GM21423 (cell line): ENCODE measurements at regions not wholly inside any gene's neighbourhood (a gene's known extent, or its start where the extent isn't known, plus 50 kb on each side); places are given as distances from the start of the nearest gene placed in this dataset.

Experiments
- ATAC-seq: cut with Tn5 transposase; IDR thresholded peaks from one replicate; pipeline ENCODE4 v1.9.1; 2021; ENCODE audit warnings: mild to moderate bottlenecking, moderate library complexity; ENCODE audit not compliant: unreplicated experiment

DNA sequence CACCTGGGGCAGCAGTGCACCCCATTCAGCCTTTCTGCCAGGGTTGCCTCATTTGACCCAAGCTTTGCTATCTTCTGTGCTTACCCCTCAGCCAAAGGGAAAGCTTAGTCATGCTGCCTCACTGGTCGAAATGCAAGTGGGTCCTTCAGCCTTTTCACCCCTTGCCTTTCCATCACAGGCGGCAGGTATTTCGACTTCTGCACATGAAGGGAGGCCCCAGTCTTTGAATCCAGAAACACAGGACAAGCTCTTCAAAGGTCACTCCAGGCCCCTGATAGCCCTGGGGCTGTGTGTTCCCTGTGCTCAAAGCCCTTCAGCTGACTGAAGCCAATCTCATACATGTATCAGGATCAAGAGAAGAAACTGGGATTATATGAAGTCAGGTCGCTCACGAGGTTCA is 129.7 kb downstream of the SNX19 start:
- no peak for ATAC-seq

DNA sequence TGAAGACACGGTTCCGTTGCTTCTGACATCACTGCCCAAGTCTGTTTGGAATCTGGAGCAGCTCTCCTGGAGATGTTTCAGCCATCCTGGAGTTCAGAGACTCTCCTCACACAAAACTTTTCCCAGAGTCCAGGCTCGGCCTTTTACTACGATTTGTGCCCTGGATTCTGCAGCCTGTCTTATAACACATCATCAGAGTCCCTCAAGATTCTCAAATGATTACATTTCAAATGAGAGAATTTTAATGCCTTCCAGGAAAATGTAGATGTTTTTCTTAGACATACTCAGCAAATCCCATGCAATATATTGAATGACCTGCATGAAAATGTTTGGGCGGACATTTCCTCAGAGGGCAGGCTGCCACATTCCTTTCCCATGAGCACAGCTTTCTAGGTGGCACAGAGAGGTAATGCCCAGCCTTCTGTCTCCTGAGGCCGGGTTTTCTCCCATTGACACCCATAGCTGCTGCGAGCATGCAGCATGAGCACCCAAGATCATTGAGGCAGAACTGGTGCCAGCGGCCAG is 129.1 kb downstream of the SNX19 start:
- no peak for ATAC-seq

DNA sequence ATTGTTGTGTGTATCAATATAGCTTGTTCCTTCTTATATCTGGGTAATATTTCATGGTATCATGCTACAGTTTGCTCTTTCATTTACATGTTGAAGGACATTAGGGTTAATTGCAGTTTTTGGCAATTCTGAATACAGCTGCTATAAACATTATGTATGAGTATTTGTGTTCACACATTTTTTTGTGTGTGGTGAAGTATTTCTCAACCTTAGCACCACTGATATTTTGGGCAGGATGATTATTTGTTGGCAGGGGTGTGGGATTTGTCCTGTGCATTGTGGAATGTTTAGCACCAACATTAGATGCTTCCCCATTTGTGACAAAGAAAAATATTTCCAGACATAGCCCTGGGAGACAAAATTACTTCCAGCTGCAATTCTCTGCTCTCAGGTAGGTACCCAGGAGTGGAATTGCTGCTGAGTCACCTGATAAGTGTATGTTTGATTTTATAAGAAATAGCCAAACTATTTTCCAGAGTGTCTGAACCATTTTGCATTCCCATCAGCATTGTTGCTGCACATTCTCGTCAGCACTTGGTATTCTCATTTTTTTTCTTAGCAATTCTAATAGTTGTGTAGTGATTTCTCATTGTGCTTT is 128.2 kb downstream of the SNX19 start:
- no peak for ATAC-seq

DNA sequence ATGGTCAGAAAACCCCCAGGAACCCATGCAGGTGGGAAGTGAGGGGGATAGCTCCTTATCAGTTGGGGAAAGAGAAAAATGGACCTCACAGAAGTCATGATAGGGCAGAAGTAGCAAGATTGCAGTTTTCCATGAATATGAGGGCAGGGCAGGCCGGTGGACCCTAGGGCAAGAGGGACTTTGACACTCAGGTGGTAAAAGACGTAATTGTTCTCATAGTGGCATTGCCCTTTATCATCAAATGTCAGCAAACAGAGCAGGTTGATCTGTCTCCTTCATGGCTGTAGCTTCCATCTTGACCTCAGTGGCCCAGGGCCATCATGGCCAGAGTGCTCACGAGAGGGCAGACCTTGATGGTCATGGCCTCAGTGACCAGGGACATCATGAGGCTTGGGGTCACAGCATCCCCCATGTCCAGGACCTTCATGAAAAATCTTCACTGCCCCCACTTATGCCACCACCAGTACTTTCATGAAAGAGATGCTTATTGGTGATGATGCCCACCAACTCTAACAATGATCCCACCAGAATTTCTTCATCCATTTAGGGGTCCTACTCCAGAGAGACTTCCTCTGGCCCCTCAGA is 127.1 kb downstream of the SNX19 start:
- no peak for ATAC-seq

DNA sequence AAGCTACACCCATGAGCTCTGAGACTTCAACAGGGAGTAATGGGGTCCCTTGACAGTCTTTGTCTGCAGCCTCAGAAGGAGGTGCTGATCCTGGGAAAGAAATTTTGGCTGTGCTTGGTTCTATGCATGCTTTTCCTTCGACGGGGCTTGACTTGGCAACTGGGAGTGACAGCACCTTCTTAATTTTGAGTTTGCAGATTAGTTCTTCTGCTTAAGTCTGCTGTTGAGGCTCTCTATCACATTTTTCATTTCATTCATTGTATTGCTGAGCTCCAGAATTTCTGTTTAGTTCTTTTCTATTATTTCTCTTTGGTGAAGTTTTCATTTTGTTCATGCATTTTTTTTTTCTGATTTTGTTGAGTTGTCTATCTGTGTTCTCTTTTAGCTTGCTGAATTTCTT is 125.6 kb downstream of the SNX19 start:
- no peak for ATAC-seq

DNA sequence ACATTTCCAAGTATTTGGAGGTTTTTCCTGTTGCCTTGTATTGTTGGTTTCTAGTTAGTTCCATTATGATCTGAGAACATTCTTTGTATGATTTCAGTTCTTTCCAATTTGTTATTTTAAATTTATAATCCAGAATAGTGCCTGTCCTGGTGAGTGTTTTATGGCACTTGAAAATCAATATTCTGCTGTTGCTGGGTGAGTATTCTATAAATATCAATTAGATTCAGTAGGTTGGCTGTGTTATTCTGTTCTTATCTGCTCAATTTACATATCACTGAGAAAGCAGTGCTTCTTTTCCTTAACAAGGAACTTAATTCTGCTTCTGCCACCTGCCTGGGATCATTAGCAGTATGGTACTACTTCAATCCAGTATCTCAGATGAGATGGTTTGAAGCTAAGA is 123.5 kb downstream of the SNX19 start:
- no peak for ATAC-seq

DNA sequence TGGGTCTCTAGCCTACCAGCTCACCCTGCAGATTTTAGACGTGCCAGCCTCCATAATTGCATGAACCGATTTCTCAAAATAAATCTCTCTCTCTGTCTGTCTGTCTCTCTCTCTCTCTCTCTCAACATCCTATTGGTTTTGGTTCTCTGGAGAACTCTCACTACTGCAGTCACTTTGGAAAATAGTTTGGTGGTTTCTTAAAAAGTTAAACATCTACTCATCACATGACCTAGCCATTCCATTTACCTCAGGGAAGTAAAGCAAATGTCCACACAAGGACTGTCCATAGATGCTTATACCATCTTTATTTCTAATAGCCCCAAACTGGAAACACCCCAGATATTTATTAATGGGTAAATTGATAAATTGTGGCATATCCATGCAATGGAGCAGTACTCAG is 119.5 kb downstream of the SNX19 start:
- ATAC-seq, result no peak

DNA sequence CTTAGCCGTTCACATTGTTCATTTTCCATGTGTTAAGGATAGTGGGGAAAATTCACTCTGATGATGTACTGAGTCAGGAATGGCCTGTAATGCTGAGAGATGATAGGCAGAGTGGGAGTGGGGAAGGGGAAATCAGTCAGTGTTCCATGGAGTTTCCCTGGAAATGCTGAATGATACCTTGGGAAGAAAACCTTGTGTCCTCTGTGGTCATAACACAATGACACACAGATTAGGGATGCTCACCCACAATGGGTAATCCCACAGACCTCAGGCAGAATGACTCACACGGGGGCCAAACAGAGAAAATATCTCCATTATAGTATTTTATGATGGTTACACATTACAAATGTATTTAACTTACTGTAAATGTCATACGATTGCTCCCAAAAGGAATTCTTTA is 118.0 kb downstream of the SNX19 start:
- no peak for ATAC-seq

DNA sequence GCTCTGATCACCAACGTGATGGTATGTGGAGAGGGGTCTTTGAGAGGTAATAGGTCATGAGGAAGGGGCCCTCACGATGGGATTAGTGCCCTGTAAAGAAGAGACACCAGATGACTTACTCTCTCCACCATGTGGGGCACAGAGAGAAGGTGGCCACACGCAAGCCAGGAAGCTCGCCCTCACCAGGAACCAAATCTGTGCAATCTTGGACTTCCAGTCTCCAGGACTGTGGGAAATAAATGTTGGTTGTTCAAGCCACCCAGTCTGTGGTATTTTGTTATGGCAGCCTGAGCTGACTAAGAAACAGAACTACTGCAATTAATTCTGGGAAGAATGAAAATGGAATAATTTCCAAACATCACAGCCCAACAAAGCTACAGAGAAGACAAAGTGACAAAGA is 117.5 kb downstream of the SNX19 start:
- ATAC-seq, result no peak

DNA sequence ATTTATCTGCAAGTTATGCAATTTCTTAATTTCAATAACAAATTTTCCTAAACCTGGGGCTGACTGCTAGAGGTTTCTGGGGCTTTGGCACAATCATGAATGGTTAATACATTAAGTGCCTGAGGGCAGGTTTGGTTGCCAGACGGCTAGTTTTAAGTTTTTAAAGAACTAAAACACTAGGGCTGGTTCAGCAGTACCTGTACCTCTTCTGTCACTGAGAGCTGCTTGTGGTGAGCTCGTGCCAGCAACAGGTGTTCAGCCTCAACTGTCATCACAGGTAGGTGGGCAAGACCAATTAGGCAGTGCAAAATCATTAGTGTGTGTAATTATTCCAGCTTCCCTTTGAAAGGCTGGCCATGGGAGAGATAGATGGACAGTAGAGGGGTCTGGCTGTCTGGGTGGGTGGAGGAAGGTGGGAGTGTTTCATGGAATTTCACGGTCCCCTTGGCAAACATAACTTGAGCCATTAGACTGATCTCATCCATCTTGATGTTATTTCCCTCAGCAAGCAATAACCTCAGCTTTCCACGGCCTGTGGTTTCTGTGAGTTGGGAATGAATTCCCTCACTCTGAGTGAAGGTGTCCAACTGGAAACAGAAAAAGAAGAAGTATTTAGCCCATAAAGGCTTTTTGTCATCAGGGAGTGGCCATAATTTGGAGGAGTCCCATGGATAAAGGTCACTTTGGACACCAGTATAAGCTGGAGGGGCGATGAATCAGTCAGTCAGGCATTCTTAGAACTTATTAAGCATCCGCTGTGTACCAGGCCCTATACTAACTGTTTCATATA is 114.8 kb downstream of the SNX19 start:
- no peak for ATAC-seq

DNA sequence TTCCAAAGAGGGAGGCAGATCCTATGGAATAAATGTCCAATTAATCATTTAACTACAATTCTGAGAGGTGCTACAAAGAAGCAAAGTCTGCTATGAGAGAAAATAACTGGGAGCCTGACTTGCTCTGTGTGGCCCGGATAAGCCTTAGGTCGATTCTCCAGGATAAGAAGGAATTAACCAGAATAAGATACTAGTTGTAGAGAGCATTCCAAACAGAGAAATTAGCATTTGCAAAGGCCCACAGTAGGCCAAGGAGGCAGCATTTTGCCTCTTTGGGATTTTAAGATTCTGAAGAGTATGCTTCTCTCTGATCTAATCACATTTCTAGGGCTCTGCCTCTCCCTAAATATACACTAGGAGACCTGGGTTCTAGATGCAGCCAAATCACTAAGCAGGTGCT is 113.7 kb downstream of the SNX19 start:
- ATAC-seq, result no peak

DNA sequence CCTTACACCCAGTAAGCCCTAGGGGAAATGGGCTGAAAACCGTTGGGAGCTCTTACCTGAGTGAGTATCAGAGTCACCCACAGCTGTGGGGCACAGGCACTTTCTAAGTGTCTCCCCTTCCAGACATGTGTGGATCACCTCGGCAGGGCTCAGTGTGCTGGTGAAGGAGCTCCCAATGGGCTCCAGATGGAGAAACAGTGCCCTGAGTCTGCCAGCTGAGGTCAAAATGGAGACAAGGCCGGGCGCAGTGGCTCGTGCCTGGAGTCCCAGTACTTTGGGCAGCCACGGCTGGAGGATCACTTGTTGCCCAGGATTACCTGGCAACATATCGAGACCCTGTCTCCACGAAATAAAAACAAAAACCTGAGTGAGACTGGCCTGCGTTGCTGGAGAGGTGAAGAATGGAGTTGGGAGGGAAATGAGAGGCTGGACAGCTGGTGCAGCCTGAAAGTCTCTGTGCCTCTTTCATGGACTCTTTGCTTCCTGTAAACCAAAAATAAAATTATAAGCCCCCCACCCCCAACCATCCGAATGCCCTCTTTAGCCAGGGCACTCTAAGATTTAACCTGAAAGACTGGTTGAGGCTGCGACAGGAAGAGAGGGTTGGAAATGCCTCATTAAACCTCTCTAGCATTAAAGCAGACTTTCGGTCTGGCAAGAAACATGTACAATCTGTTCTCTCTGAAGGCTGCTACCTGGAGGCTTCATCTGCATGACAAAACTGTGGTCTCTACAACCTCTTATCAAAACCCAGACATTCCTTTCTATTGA is 111.8 kb downstream of the SNX19 start:
- no peak for ATAC-seq

DNA sequence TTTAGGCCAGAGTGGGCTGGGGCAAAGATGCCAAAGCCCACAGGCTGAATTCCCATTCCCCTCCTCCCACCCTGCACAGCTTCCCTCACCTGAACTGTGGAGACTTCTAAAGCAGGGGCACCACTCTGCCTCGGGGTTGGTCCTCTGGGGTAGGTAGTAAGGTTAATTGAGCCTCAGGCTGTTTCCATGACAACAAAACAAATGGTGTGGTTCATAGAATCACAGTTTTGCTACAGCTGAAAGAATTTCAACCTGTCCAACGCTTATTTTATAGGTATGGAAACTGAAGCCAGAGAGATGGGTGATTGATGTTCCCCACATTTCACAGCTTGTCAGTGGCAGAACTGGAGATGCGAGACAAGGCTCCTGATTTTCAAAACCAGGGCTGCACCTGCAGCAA is 109.5 kb downstream of the SNX19 start:
- no peak for ATAC-seq

DNA sequence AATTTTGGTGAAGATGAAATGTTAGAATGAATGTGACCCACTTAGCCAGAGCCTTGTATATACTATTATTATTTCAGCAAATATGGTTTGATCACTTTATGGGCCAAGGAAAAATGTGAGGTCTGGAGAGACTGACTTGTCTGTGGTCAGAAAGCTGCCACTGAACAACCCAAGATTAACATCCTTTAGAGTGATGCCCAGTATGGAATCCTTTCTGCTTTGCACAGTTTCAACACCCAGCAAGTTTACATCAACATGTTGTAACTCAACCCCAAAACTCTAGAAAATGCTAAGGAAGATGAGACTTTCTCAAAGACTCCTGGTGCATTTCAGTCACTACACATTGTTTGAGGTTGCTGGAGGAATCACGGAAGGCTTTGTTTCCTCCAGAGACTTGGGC is 107.7 kb downstream of the SNX19 start:
- ATAC-seq, result no peak

DNA sequence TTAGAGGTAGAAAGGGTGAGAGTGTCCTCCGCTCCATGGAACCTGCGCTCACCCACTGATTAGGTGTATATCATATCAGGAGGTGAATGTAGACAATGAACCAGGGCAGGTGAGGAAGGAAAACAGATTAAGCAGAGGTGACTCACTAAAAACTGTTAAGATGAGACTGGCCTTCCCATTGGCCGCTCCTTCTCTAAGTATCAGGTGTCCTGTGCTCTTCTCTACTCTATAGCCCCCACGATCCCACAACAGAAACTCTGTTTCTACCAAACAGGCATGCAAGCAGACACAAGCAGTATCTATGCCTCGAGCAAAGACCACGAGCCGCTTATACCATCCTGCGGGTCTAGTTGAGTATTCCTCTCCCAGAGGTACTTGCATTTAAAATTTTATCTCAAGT is 103.1 kb downstream of the SNX19 start:
- ATAC-seq, result no peak

DNA sequence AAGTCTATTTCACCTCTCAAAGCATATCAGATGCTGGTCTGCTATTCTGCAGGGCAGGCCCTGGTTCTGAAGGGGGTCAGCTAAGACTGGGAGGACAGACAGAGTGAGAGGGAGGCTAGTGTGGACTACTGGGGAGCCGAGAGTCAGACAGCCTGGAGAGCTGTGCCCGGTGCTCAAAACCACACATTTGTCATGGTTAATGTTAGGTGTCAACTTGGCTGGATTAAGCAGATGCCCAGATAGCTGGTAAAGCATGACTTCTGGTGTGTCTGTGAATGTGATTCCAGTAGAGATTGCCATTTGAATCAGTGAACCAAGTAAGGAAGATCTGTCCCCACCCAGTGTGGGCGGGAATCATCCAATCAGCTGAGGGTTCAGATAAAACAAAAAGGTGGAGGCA is 102.6 kb downstream of the SNX19 start:
- ATAC-seq, result no peak

DNA sequence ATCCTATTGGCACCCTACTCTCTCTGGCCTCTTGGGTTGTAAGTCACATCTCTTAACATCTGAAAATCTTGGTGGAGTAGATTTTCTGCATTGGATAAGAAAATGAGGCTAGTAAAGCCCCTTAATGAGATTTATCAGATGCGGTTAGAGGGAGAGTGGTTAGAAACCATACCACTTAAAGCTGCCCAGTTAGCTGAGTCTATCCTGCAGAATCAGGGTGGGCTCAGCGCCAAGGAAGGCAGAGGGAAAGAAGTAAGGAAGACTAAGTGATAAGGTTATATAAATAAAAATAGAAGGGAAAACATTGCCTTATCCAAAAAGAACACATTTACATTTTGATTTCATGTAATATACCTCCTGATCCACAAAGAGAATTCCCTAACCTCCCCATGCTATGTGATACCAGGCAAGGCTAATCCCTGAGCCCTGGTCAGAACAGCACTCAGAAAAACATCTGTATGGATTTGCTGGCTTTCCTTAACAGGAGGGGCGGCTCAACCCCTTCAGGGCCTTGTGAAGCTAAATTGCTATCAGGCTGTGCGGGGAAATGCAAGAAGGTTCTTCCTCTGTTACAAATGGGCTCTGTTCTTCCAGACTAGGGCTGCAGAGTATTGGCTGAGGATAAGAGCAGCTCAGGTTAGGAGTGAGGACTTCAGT is 101.7 kb downstream of the SNX19 start:
- ATAC-seq, result no peak

DNA sequence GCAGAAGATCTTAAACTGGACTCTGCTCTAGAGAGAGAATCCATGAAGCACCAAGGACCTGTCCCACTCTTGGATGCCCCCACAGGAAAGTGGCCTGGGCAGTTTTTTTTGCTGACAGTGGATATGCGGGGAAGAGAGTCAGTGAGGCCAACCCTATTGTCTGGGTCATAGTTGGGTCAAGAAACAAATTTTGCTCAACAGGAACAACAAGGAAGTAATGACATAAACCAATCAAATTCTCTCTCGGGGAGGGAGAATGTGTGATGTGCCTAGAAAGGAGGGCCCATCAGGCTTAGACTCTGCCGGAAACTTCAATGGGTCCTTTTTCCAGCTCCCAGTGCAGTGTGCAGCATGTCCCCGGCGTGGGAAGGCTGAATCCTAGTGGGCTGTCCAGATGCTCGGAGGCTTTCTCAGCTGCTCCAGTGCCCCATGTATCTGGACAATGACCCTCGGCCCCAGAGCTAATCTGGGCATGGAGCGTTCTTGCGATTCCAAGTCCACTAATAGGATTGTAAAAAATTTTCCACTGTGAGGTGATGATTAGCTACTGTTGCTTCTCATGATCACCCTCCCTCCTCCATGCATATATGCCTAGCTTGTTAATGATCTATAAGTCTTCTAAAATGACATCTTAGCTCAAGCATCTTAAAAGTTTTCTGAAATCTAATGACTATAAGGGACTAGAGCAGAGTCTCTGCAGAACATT is 101.0 kb downstream of the SNX19 start:
- ATAC-seq, result no peak

DNA sequence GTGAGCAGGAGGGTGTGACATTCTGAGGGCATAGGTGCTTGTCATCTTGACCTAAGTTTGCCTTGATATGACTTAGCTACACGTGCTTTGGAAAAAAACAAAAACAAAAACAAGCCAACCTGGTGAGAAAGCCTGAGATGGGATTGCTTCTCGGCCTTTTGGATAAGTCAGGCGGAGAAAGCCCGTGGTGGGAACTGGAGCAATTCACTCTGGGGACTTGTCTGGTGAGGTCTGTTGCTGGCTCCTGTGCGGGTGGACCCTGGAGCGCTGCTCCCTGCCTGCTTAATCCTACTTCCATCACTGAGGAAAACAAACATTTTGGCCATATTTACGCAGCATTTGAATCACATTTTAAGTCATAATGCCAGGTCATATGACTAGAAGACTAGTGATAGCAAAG is 100.3 kb downstream of the SNX19 start:
- ATAC-seq, result no peak

DNA sequence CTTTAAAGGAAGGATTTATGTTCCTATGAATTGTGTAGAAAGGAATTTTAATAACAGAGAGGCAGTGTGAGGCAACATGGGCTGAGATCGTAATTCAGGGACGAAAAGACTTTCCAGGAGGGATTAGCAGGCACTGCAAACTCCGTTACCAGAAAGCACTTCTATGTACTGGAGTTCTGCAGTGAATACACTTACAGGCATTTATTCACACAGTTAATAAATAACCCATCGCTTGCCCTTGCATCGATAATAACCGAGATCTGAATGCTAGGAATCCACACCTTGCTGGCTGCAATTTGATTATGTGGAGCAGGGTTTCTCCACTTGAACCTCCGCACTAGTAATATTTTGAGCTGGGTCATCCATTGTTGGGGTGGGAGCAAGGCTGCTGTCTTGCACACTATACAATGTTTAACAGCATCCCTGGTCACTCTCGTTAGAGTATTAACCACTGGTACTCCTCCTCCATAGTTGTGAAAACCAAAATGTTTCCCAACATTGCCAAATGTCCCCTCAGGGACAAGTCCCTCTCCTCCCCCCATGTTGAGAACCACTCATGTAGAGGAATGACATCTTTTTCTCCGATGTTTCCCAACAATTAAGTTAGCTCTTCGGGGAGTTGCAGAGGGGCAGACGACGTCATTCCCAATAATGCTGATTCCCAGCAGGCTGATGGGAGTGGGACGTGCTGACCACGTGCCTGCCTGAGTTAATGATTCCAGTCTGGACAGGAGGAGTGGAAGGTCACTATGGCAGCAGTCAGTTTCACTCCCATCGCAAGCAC is 99.5 kb downstream of the SNX19 start:
- no peak for ATAC-seq
